Thoracic aorta (tissue), 2 donors: ENCODE measurements at regions not wholly inside any gene's neighbourhood (a gene's known extent, or its start where the extent isn't known, plus 50 kb on each side); places are given as distances from the start of the nearest gene placed in this dataset.

ENCODE experiments used
- ATAC-seq: fragments of 150-250 bp; one replicate; pipeline ENCODE4 v1.8.0; 2017; ENCODE audit warnings: low read depth; ENCODE audit not compliant: insufficient number of reproducible peaks, low FRiP score
- DNase-seq: peaks from one replicate; pipeline ENCODE4 v3.0.0-alpha.2; 2020; ENCODE audit warnings: low spot score
- H3K27ac ChIP-seq, 2 donors: fragments of 200-600 bp; sonication (generic); 1 replicate in 1 of 2; 2 replicates in 1 of 2; pipeline ENCODE4 v1.5.1; 2016; ENCODE audit warnings: mild to moderate bottlenecking in 2 of 2, moderate library complexity in 2 of 2
- H3K27me3 ChIP-seq: fragments of 200-600 bp; sonication (generic); replicated peaks from 2 replicates; pipeline ENCODE4 v1.6.0; 2016; ENCODE audit warnings: mild to moderate bottlenecking; ENCODE audit not compliant: insufficient read depth
- H3K36me3 ChIP-seq: fragments of 200-600 bp; sonication (generic); one replicate; pipeline ENCODE4 v1.5.1; 2016
- H3K4me1 ChIP-seq, 2 donors: fragments of 200-600 bp; sonication (generic); 1 replicate in 1 of 2; 2 replicates in 1 of 2; pipeline versions ENCODE4 v1.5.1 to v1.6.0; 2016; ENCODE audit warnings: low read depth in 2 of 2, mild to moderate bottlenecking in 1 of 2; ENCODE audit not compliant: control insufficient read depth in 1 of 2
- H3K4me3 ChIP-seq: fragments of 200-600 bp; sonication (generic); 2 replicates; pipeline ENCODE4 v1.5.1; 2016; ENCODE audit warnings: mild to moderate bottlenecking
- H3K9me3 ChIP-seq: fragments of 200-600 bp; sonication (generic); 2 replicates; pipeline ENCODE4 v1.5.1; 2016
- CTCF ChIP-seq: fragments of 200-600 bp; sonication (generic); IDR thresholded peaks from one replicate; pipeline ENCODE4 v1.5.1; 2019; ENCODE audit warnings: antibody characterized with exemption

GRCh38 chr7:13068032-13068431 lies 380.6 kb downstream of the ARL4A start:
- Histone ChIP-seq H3K4me3 (no peak overlapping the region), H3K27ac (no peak overlapping the region), H3K27me3 (no peaks in the 10 kb centered on the region), H3K9me3 (no peaks in the 10 kb centered on the region), H3K4me1 (no peaks in the 10 kb centered on the region), H3K36me3 (no peaks in the 10 kb centered on the region)
- TF ChIP-seq CTCF, result no peak
- DNase-seq (no peak), ATAC-seq (no peak)

- Histone ChIP-seq H3K27ac (no peak overlapping the region), H3K9me3 (no peaks in the 10 kb centered on the region), H3K4me3 (no peak overlapping the region), H3K4me1 (no peaks in the 10 kb centered on the region), H3K27me3 (no peaks in the 10 kb centered on the region), H3K36me3 (no peaks in the 10 kb centered on the region)
- ATAC-seq (no peak), DNase-seq (no peak)
- no peak for TF ChIP-seq CTCF
These were observed 382.4 kb downstream of the ARL4A start for GRCh38 chr7:13069841-13070240.

- Histone ChIP-seq H3K4me1 (no peaks in the 10 kb centered on the region), H3K27ac (no peak overlapping the region), H3K36me3 (no peaks in the 10 kb centered on the region), H3K9me3 (no peaks in the 10 kb centered on the region), H3K27me3 (no peaks in the 10 kb centered on the region), H3K4me3 (no peak overlapping the region)
- TF ChIP-seq CTCF, result no peak
- DNase-seq (no peak), ATAC-seq (no peak)
These were observed 384.6 kb downstream of the ARL4A start for GRCh38 chr7:13072014-13072413.

GRCh38 chr7:13077466-13077865 lies 390.0 kb downstream of the ARL4A start:
- Histone ChIP-seq H3K27ac (no peak overlapping the region), H3K4me3 (no peak overlapping the region), H3K4me1 (no peaks in the 10 kb centered on the region), H3K36me3 (no peaks in the 10 kb centered on the region), H3K27me3 (no peaks in the 10 kb centered on the region), H3K9me3 (no peaks in the 10 kb centered on the region)
- DNase-seq, result no peak
- no peak for ATAC-seq
- TF ChIP-seq CTCF, result no peak

GRCh38 chr7:13078105-13078504 lies 390.7 kb downstream of the ARL4A start:
- Histone ChIP-seq H3K4me1 (no peaks in the 10 kb centered on the region), H3K27ac (no peak overlapping the region), H3K36me3 (no peaks in the 10 kb centered on the region), H3K9me3 (no peaks in the 10 kb centered on the region), H3K27me3 (no peaks in the 10 kb centered on the region), H3K4me3 (no peak overlapping the region)
- no peak for ATAC-seq
- no peak for DNase-seq
- no peak for TF ChIP-seq CTCF
